ENCODE measurements at regions not wholly inside any gene's neighbourhood (a gene's known extent, or its start where the extent isn't known, plus 50 kb on each side); places are given as distances from the start of the nearest gene placed in this dataset.

- no peak for TF ChIP-seq MAX (IDR thresholded peaks at IDR 0.05)
- TF ChIP-seq, protein P1, sequence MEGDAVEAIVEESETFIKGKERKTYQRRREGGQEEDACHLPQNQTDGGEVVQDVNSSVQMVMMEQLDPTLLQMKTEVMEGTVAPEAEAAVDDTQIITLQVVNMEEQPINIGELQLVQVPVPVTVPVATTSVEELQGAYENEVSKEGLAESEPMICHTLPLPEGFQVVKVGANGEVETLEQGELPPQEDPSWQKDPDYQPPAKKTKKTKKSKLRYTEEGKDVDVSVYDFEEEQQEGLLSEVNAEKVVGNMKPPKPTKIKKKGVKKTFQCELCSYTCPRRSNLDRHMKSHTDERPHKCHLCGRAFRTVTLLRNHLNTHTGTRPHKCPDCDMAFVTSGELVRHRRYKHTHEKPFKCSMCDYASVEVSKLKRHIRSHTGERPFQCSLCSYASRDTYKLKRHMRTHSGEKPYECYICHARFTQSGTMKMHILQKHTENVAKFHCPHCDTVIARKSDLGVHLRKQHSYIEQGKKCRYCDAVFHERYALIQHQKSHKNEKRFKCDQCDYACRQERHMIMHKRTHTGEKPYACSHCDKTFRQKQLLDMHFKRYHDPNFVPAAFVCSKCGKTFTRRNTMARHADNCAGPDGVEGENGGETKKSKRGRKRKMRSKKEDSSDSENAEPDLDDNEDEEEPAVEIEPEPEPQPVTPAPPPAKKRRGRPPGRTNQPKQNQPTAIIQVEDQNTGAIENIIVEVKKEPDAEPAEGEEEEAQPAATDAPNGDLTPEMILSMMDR (IDR thresholded peaks at IDR 0.05; ENCODE audit: low read depth, low read length, missing input control) = no peak
- no peak for TF ChIP-seq SP1 (IDR thresholded peaks at IDR 0.05)
- TF ChIP-seq, protein P2, sequence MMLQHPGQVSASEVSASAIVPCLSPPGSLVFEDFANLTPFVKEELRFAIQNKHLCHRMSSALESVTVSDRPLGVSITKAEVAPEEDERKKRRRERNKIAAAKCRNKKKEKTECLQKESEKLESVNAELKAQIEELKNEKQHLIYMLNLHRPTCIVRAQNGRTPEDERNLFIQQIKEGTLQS (IDR thresholded peaks at IDR 0.05) = no peak
Measured at GRCh38 chr1:224526771-224527170, 89.3 kb upstream of the CNIH3 start.

Data from liver (tissue), 3 donors.